Right lobe of liver (tissue), 4 donors: ENCODE measurements at regions not wholly inside any gene's neighbourhood (a gene's known extent, or its start where the extent isn't known, plus 50 kb on each side); places are given as distances from the start of the nearest gene placed in this dataset.

Experiments used
- POLR2A ChIP-seq: fragments of 450-650 bp; IDR thresholded peaks from one replicate; pipeline ENCODE4 v1.6.1; 2017; ENCODE audit warnings: antibody characterized with exemption, mild to moderate bottlenecking
- TF ChIP-seq, protein P1 (sequence below), 4 donors: fragments of 200-600 bp in 3 of 4; fragments of 450-650 bp in 1 of 4; IDR thresholded peaks; one replicate each; pipeline versions ENCODE4 v1.5.1 to v1.8.0; 2016 to 2022; ENCODE audit warnings: antibody characterized with exemption in 4 of 4, mild to moderate bottlenecking in 2 of 4
- donor health status: DM: no; HTN: no; CAD: no.
- donor health status: DM: no; HTN: no; CAD: no.
- donor health status: DM: no; HTN: yes; CAD: no.

DNA sequence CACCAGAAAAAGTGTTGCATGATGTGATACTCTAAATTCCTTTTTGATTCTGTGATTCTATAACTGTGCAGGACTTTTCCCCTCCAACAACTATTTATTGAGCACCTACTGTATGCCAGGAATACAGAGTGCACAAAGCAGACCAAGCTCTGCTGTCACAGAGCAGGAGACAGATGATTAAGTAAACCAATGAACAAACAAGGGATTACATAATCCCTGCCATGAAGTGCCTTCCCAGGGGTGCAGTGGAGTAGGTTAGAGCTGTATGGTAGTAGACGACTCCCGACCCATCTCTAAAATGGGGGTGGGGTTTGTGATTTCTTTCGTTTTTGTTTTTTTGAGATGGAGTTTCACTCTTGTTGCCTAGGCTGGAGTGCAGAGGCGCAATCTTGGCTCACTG lies 213.9 kb downstream of the TBX5 start:
- TF ChIP-seq, protein P1, sequence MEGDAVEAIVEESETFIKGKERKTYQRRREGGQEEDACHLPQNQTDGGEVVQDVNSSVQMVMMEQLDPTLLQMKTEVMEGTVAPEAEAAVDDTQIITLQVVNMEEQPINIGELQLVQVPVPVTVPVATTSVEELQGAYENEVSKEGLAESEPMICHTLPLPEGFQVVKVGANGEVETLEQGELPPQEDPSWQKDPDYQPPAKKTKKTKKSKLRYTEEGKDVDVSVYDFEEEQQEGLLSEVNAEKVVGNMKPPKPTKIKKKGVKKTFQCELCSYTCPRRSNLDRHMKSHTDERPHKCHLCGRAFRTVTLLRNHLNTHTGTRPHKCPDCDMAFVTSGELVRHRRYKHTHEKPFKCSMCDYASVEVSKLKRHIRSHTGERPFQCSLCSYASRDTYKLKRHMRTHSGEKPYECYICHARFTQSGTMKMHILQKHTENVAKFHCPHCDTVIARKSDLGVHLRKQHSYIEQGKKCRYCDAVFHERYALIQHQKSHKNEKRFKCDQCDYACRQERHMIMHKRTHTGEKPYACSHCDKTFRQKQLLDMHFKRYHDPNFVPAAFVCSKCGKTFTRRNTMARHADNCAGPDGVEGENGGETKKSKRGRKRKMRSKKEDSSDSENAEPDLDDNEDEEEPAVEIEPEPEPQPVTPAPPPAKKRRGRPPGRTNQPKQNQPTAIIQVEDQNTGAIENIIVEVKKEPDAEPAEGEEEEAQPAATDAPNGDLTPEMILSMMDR (IDR thresholded peaks at IDR 0.05) = no peak
- TF ChIP-seq POLR2A = no peak
